ENCODE measurements at regions not wholly inside any gene's neighbourhood (a gene's known extent, or its start where the extent isn't known, plus 50 kb on each side); places are given as distances from the start of the nearest gene placed in this dataset.

- no peaks in the 10 kb centered on the region for H3K79me2 ChIP-seq (ENCODE audit: insufficient read depth)
- H3K9me2 ChIP-seq (ENCODE audit: insufficient read depth): no peaks in the 10 kb centered on the region
- no peaks in the 10 kb centered on the region for H3K9me3 ChIP-seq (ENCODE audit: low read depth)
- H3K27ac ChIP-seq: no peak overlapping the region
- no peak overlapping the region for H3K4me2 ChIP-seq (ENCODE audit: unreplicated experiment)
- no peaks in the 10 kb centered on the region for H3K4me1 ChIP-seq (ENCODE audit: insufficient read depth)
- H3K9ac ChIP-seq: no peak overlapping the region
- in situ Hi-C loops (cut with MboI): no loop called here
- no peak overlapping the region for H3K4me3 ChIP-seq
- H4K20me1 ChIP-seq (ENCODE audit: insufficient read depth): no peaks in the 10 kb centered on the region
- TF ChIP-seq EZH2 (IDR thresholded peaks at IDR 0.05; ENCODE audit: insufficient read depth, poor library complexity, severe bottlenecking) (no peak), EZH2phosphoT487 (IDR thresholded peaks at IDR 0.05; ENCODE audit: insufficient read depth, low read depth) (no peak)
- H3K36me3 ChIP-seq (ENCODE audit: low read depth): no peaks in the 10 kb centered on the region
- no peaks in the 10 kb centered on the region for H3F3A ChIP-seq (ENCODE audit: insufficient read depth)
- DNase-seq: no peak
- no peaks in the 10 kb centered on the region for H3K27me3 ChIP-seq (replicated peaks; ENCODE audit: insufficient read depth)
- no peak overlapping the region for H2AFZ ChIP-seq
Observed at GRCh38 chr4:45985038-45985437, 138.8 kb downstream of the GABRG1 start.

DNA sequence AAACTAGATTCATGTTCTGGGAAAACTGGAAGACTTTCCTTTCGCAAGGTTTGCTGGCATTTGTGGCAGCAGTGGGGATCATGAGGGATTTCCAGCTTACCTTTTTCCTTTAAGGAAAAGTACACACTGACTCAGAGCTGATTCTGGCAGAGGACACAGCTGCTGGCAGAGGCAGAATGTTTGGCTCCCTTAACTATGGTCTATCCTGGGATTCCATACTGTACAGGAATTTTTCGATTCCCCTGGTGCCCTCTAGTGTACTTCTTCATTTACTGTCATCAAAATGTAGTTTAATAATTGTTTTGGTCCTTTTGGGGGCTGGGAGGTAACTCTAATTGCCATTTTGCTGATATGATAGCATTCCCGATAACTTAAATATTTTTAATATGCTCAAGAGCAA, 152.7 kb downstream of the GABRG1 start:
- Histone ChIP-seq H3K27me3 (replicated peaks; ENCODE audit: insufficient read depth) (no peaks in the 10 kb centered on the region), H2AFZ (no peak overlapping the region), H3F3A (ENCODE audit: insufficient read depth) (no peaks in the 10 kb centered on the region), H3K9me3 (ENCODE audit: low read depth) (no peaks in the 10 kb centered on the region), H3K4me1 (ENCODE audit: insufficient read depth) (no peaks in the 10 kb centered on the region), H4K20me1 (ENCODE audit: insufficient read depth) (no peaks in the 10 kb centered on the region), H3K36me3 (ENCODE audit: low read depth) (no peaks in the 10 kb centered on the region), H3K79me2 (ENCODE audit: insufficient read depth) (no peaks in the 10 kb centered on the region), H3K9me2 (ENCODE audit: insufficient read depth) (no peaks in the 10 kb centered on the region), H3K9ac (no peak overlapping the region), H3K4me2 (ENCODE audit: unreplicated experiment) (no peak overlapping the region), H3K4me3 (no peak overlapping the region), H3K27ac (no peak overlapping the region)
- in situ Hi-C loops (cut with MboI): no loop called here
- 37 to 42% methylated on average over 3 of the region's 3 CpGs for WGBS, 2 experiments (ENCODE audit: low coverage in 1 of 2, low lambda C conversion rate in 2 of 2, missing lambda C conversion rate in 2 of 2)
- DNase-seq: no peak
- TF ChIP-seq EZH2phosphoT487 (IDR thresholded peaks at IDR 0.05; ENCODE audit: insufficient read depth, low read depth) (no peak), EZH2 (IDR thresholded peaks at IDR 0.05; ENCODE audit: insufficient read depth, poor library complexity, severe bottlenecking) (no peak)

DNA sequence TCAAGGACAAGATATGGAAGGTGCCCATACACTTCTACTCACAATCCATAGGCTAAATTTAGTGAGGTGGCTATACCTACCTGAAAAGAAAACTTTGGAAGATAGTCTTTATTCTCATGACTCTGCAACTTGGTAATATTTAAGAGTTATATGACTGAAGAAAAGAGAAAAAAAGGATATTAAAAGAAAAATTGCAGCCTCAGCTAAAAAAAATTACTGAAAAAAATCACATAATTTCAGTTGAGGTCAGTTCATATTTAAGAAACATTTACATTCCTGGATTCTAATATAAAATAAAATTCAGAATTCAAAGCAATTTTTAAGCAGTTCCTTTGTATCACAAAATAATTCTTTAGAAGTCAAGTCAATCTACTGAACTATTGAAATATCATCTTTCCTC, 166.5 kb downstream of the GABRG1 start:
- Histone ChIP-seq H3K27ac (no peak overlapping the region), H3K4me1 (ENCODE audit: insufficient read depth) (no peaks in the 10 kb centered on the region), H3K36me3 (ENCODE audit: low read depth) (no peaks in the 10 kb centered on the region), H2AFZ (no peak overlapping the region), H3K4me2 (ENCODE audit: unreplicated experiment) (no peak overlapping the region), H3K9me3 (ENCODE audit: low read depth) (no peaks in the 10 kb centered on the region), H4K20me1 (ENCODE audit: insufficient read depth) (no peaks in the 10 kb centered on the region), H3K79me2 (ENCODE audit: insufficient read depth) (no peaks in the 10 kb centered on the region), H3F3A (ENCODE audit: insufficient read depth) (no peaks in the 10 kb centered on the region), H3K27me3 (replicated peaks; ENCODE audit: insufficient read depth) (no peaks in the 10 kb centered on the region), H3K9me2 (ENCODE audit: insufficient read depth) (no peaks in the 10 kb centered on the region), H3K4me3 (no peak overlapping the region), H3K9ac (no peak overlapping the region)
- in situ Hi-C loops (cut with MboI): no loop called here
- DNase-seq: no peak
- TF ChIP-seq EZH2phosphoT487 (IDR thresholded peaks at IDR 0.05; ENCODE audit: insufficient read depth, low read depth) (no peak), EZH2 (IDR thresholded peaks at IDR 0.05; ENCODE audit: insufficient read depth, poor library complexity, severe bottlenecking) (no peak)

DNA sequence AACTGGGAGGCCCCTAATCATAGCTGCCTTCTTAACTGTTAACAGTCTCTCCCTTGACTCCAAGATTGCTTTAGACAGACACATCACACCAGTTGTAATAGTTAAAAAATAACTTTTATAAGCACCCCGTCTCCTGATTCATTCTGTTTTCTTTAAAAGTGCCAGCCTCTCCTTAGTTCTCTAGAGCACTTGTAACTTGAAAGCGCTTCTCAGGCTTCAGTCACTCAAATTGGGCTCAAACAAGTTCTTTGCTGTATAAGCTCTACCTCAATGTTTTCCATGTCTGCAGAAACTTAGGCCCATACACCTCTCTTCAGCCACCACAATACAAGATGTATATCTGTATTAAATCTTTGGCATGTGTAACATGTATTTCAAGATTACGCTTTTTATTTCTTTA, 169.6 kb downstream of the GABRG1 start:
- Histone ChIP-seq H3K4me3 (no peak overlapping the region), H3K9me3 (ENCODE audit: low read depth) (no peaks in the 10 kb centered on the region), H3F3A (ENCODE audit: insufficient read depth) (no peaks in the 10 kb centered on the region), H3K36me3 (ENCODE audit: low read depth) (no peaks in the 10 kb centered on the region), H3K79me2 (ENCODE audit: insufficient read depth) (no peaks in the 10 kb centered on the region), H3K27me3 (replicated peaks; ENCODE audit: insufficient read depth) (no peaks in the 10 kb centered on the region), H3K4me2 (ENCODE audit: unreplicated experiment) (no peak overlapping the region), H3K27ac (no peak overlapping the region), H4K20me1 (ENCODE audit: insufficient read depth) (no peaks in the 10 kb centered on the region), H2AFZ (no peak overlapping the region), H3K4me1 (ENCODE audit: insufficient read depth) (no peaks in the 10 kb centered on the region), H3K9me2 (ENCODE audit: insufficient read depth) (no peaks in the 10 kb centered on the region), H3K9ac (no peak overlapping the region)
- in situ Hi-C loops (cut with MboI): no loop called here
- WGBS, 2 experiments (ENCODE audit: low coverage in 1 of 2, low lambda C conversion rate in 2 of 2, missing lambda C conversion rate in 2 of 2): 12 to 14% methylated on average over 3 of the region's 3 CpGs
- no peak for TF ChIP-seq EZH2 (IDR thresholded peaks at IDR 0.05; ENCODE audit: insufficient read depth, poor library complexity, severe bottlenecking)
- TF ChIP-seq EZH2phosphoT487 (IDR thresholded peaks at IDR 0.05; ENCODE audit: insufficient read depth, low read depth): no peak
- DNase-seq: no peak

DNA sequence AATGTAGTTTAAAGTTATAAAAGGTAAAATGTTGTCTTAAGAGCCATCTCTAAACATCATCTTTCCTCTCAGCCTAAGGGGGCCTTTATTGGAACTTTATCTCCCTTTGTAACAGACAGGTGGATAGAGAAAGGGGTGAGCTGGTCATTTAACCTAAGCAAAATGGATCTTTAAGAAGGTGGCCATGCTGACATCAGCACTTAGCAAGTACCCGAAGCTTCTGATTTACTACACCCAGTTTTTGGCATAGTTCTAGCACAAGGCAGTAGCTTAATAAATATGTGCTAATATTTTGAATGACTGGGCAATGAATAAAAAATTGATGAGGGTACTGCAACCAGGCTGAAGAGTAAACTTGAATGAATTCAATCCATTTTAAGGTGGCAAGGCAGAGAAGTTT, 172.7 kb downstream of the GABRG1 start:
- Histone ChIP-seq H3K4me2 (ENCODE audit: unreplicated experiment) (no peak overlapping the region), H3F3A (ENCODE audit: insufficient read depth) (no peaks in the 10 kb centered on the region), H4K20me1 (ENCODE audit: insufficient read depth) (no peaks in the 10 kb centered on the region), H3K4me3 (no peak overlapping the region), H3K27ac (no peak overlapping the region), H3K27me3 (replicated peaks; ENCODE audit: insufficient read depth) (no peaks in the 10 kb centered on the region), H3K36me3 (ENCODE audit: low read depth) (no peaks in the 10 kb centered on the region), H3K9ac (no peak overlapping the region), H3K9me3 (ENCODE audit: low read depth) (no peaks in the 10 kb centered on the region), H3K4me1 (ENCODE audit: insufficient read depth) (no peaks in the 10 kb centered on the region), H3K9me2 (ENCODE audit: insufficient read depth) (no peaks in the 10 kb centered on the region), H2AFZ (no peak overlapping the region), H3K79me2 (ENCODE audit: insufficient read depth) (no peaks in the 10 kb centered on the region)
- TF ChIP-seq EZH2phosphoT487 (IDR thresholded peaks at IDR 0.05; ENCODE audit: insufficient read depth, low read depth) (no peak), EZH2 (IDR thresholded peaks at IDR 0.05; ENCODE audit: insufficient read depth, poor library complexity, severe bottlenecking) (no peak)
- WGBS, 2 experiments (ENCODE audit: low coverage in 1 of 2, low lambda C conversion rate in 2 of 2, missing lambda C conversion rate in 2 of 2): 10 to 15% methylated on average over 1 of the region's 1 CpG
- in situ Hi-C loops (cut with MboI): no loop called here
- no peak for DNase-seq
